Loucy (cell line): ENCODE measurements at regions not wholly inside any gene's neighbourhood (a gene's known extent, or its start where the extent isn't known, plus 50 kb on each side); places are given as distances from the start of the nearest gene placed in this dataset.

ENCODE experiments used
- H2AFZ ChIP-seq: fragments of 200-600 bp; sonication (generic); 2 replicates; pipeline ENCODE4 v1.6.0; 2016; ENCODE audit warnings: antibody characterized with exemption, mild to moderate bottlenecking, low read length, moderate library complexity
- H3F3A ChIP-seq: fragments of 200-600 bp; 2 replicates; pipeline ENCODE4 v1.6.0; 2016; ENCODE audit warnings: antibody characterized with exemption, low read depth, mild to moderate bottlenecking
- H3K27me3 ChIP-seq: fragments of 200-600 bp; sonication (generic); 2 replicates; pipeline ENCODE4 v1.6.1; 2014; ENCODE audit warnings: low read length, mild to moderate bottlenecking; ENCODE audit not compliant: insufficient read depth, poor library complexity, severe bottlenecking
- H3K36me3 ChIP-seq: fragments of 200-600 bp; sonication (generic); 2 replicates; pipeline ENCODE4 v1.6.1; 2016; ENCODE audit warnings: low read length; ENCODE audit not compliant: insufficient read depth
- H3K4me1 ChIP-seq: fragments of 200-600 bp; sonication (generic); 2 replicates; pipeline ENCODE4 v1.5.1; 2014; ENCODE audit warnings: low read length, mild to moderate bottlenecking; ENCODE audit not compliant: insufficient read depth, poor library complexity, severe bottlenecking
- H3K4me2 ChIP-seq: fragments of 200-600 bp; sonication (generic); 2 replicates; pipeline ENCODE4 v1.6.0; 2014; ENCODE audit warnings: antibody characterized with exemption, low read length, low read depth, mild to moderate bottlenecking; ENCODE audit not compliant: poor library complexity, severe bottlenecking
- H3K4me3 ChIP-seq: fragments of 200-600 bp; sonication (generic); 2 replicates; pipeline ENCODE4 v1.5.1; 2014; ENCODE audit warnings: low read length, mild to moderate bottlenecking, mixed read lengths; ENCODE audit not compliant: poor library complexity, severe bottlenecking
- H3K79me2 ChIP-seq: fragments of 200-600 bp; sonication (generic); 2 replicates; pipeline ENCODE4 v1.6.1; 2014; ENCODE audit warnings: low read length; ENCODE audit not compliant: insufficient read depth
- H3K9ac ChIP-seq: fragments of 200-600 bp; sonication (generic); 2 replicates; pipeline ENCODE4 v1.6.0; 2014; ENCODE audit warnings: mild to moderate bottlenecking, low read depth, low read length, moderate library complexity; ENCODE audit not compliant: poor library complexity, severe bottlenecking
- H3K9me2 ChIP-seq: fragments of 200-600 bp; sonication (generic); replicated peaks from 2 replicates; pipeline ENCODE4 v1.6.1; 2016; ENCODE audit warnings: low read depth, low read length, mixed read lengths
- H3K9me3 ChIP-seq: fragments of 200-600 bp; sonication (generic); 2 replicates; pipeline ENCODE4 v1.6.1; 2014; ENCODE audit warnings: mild to moderate bottlenecking, antibody characterized with exemption, low read length, low read depth; ENCODE audit not compliant: insufficient read depth
- H4K20me1 ChIP-seq: fragments of 200-600 bp; sonication (generic); 2 replicates; pipeline ENCODE4 v1.6.0; 2014; ENCODE audit warnings: antibody characterized with exemption, low read length, mild to moderate bottlenecking; ENCODE audit not compliant: insufficient read depth, poor library complexity, severe bottlenecking
- CTCF ChIP-seq: fragments of 200-600 bp; sonication (generic); conservative IDR thresholded peaks from 2 replicates; pipeline ENCODE4 v1.5.1; 2014; ENCODE audit warnings: mild to moderate bottlenecking, antibody characterized with exemption, low read length
- EZH2phosphoT487 ChIP-seq: fragments of 200-600 bp; IDR thresholded peaks from 2 replicates; pipeline ENCODE4 v1.6.1; 2018; ENCODE audit warnings: antibody characterized with exemption, mild to moderate bottlenecking, moderate library complexity, borderline replicate concordance

GRCh38 chr13:50322006-50322405, 306.8 kb downstream of the KCNRG start:
- H3K9me3 ChIP-seq = no peaks in the 10 kb centered on the region
- no peaks in the 10 kb centered on the region for H3K9me2 ChIP-seq
- no peak overlapping the region for H3K4me2 ChIP-seq
- TF ChIP-seq EZH2phosphoT487 (no peak), CTCF (no peak)
- H3F3A ChIP-seq = peaks cover 12% of the 10 kb centered on the region
- H3K4me3 ChIP-seq = no peak overlapping the region
- no peaks in the 10 kb centered on the region for H4K20me1 ChIP-seq
- no peak overlapping the region for H3K9ac ChIP-seq
- H3K27me3 ChIP-seq = no peaks in the 10 kb centered on the region
- peaks cover 36% of the 10 kb centered on the region for H3K79me2 ChIP-seq
- H3K36me3 ChIP-seq = no peaks in the 10 kb centered on the region; the same call in 1 of the 2 replicates
- peaks cover 45% of the 10 kb centered on the region for H3K4me1 ChIP-seq
- H2AFZ ChIP-seq = no peak overlapping the region

GRCh38 chr13:50323440-50324065, 308.3 kb downstream of the KCNRG start:
- H4K20me1 ChIP-seq = no peaks in the 10 kb centered on the region
- peaks cover 44% of the 10 kb centered on the region for H3K79me2 ChIP-seq
- H3F3A ChIP-seq = peaks cover 12% of the 10 kb centered on the region
- no peak overlapping the region for H2AFZ ChIP-seq
- H3K4me2 ChIP-seq = no peak overlapping the region
- no peaks in the 10 kb centered on the region for H3K27me3 ChIP-seq
- H3K9ac ChIP-seq = no peak overlapping the region
- no peak overlapping the region for H3K4me3 ChIP-seq
- TF ChIP-seq EZH2phosphoT487 (no peak), CTCF (no peak)
- H3K9me3 ChIP-seq = no peaks in the 10 kb centered on the region
- no peaks in the 10 kb centered on the region for H3K9me2 ChIP-seq
- peaks cover 45% of the 10 kb centered on the region for H3K4me1 ChIP-seq
- H3K36me3 ChIP-seq = no peaks in the 10 kb centered on the region

GRCh38 chr13:50326271-50326670, 311.0 kb downstream of the KCNRG start:
- no peaks in the 10 kb centered on the region for H3K27me3 ChIP-seq
- H4K20me1 ChIP-seq = no peaks in the 10 kb centered on the region
- H3K9ac ChIP-seq = peak overlapping the region; percentile 20
- H3K4me2 ChIP-seq = peak overlapping the region; percentile 39
- H3K79me2 ChIP-seq = peaks cover 39% of the 10 kb centered on the region
- H3K36me3 ChIP-seq = peaks cover 3% of the 10 kb centered on the region; the same call in 1 of the 2 replicates
- H3F3A ChIP-seq = no peaks in the 10 kb centered on the region
- H3K9me2 ChIP-seq = no peaks in the 10 kb centered on the region
- peaks cover 19% of the 10 kb centered on the region for H3K4me1 ChIP-seq
- no peak for TF ChIP-seq CTCF
- no peak for TF ChIP-seq EZH2phosphoT487
- peak overlapping the region; percentile 22 for H3K4me3 ChIP-seq
- no peaks in the 10 kb centered on the region for H3K9me3 ChIP-seq
- H2AFZ ChIP-seq = no peak overlapping the region
